ENCODE measurements at regions not wholly inside any gene's neighbourhood (a gene's known extent, or its start where the extent isn't known, plus 50 kb on each side); places are given as distances from the start of the nearest gene placed in this dataset.
"Not testable (repeated sequence)": the region's sequence is repeated elsewhere in the genome, so short reads cannot be mapped to it uniquely, and the experiment has no call there.

- H3K4me3 ChIP-seq (ENCODE audit: low read depth, low read length): no peak overlapping the region
- no peak for DNase-seq (ENCODE audit: low read depth)
- TF ChIP-seq, protein P1, sequence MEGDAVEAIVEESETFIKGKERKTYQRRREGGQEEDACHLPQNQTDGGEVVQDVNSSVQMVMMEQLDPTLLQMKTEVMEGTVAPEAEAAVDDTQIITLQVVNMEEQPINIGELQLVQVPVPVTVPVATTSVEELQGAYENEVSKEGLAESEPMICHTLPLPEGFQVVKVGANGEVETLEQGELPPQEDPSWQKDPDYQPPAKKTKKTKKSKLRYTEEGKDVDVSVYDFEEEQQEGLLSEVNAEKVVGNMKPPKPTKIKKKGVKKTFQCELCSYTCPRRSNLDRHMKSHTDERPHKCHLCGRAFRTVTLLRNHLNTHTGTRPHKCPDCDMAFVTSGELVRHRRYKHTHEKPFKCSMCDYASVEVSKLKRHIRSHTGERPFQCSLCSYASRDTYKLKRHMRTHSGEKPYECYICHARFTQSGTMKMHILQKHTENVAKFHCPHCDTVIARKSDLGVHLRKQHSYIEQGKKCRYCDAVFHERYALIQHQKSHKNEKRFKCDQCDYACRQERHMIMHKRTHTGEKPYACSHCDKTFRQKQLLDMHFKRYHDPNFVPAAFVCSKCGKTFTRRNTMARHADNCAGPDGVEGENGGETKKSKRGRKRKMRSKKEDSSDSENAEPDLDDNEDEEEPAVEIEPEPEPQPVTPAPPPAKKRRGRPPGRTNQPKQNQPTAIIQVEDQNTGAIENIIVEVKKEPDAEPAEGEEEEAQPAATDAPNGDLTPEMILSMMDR (conservative IDR thresholded peaks at IDR 0.05; ENCODE audit: low read depth, low read length): no peak
These were observed 89.4 kb downstream of the CCDC71L start for GRCh38 chr7:106571563-106571962.

- TF ChIP-seq, protein P1 (conservative IDR thresholded peaks at IDR 0.05; ENCODE audit: low read depth, low read length): no peak
- no peak overlapping the region for H3K4me3 ChIP-seq (ENCODE audit: low read depth, low read length)
- DNase-seq (ENCODE audit: low read depth): peak; percentile 16
These were observed 90.0 kb downstream of the CCDC71L start for GRCh38 chr7:106570948-106571418.

- no peak overlapping the region for H3K4me3 ChIP-seq (ENCODE audit: low read depth, low read length)
- DNase-seq (ENCODE audit: low read depth): no peak
- TF ChIP-seq, protein P1 (conservative IDR thresholded peaks at IDR 0.05; ENCODE audit: low read depth, low read length): no peak
These were observed 90.8 kb downstream of the CCDC71L start for GRCh38 chr7:106570146-106570545.

DNA sequence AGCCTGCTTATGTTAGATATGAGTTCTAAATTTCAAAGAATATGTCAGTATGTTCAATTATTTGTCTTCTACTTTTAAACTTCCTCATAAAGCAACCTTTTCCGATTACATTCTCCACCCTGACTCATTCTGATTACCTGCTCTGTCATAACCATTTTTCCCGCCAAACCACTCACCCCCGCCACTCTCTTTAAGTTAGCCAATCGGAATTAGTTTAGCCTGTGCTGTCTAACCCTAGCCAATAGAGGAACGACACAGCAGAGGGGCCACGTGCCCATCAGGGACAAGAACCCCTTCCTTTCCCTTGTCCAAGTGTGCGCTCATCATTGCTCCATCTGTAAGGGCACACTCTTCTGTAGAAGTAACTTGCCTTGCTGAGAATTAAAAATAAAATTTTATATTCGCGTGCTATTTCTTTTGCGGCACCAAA lies 91.4 kb downstream of the CCDC71L start:
- no peak for DNase-seq (ENCODE audit: low read depth)
- TF ChIP-seq, protein P1 (conservative IDR thresholded peaks at IDR 0.05; ENCODE audit: low read depth, low read length): no peak
- H3K4me3 ChIP-seq (ENCODE audit: low read depth, low read length): no peak overlapping the region

GRCh38 chr7:106568680-106569499 lies 92.1 kb downstream of the CCDC71L start:
- peak; percentile 92 for DNase-seq (ENCODE audit: low read depth)
- H3K4me3 ChIP-seq (ENCODE audit: low read depth, low read length): no peak overlapping the region
- TF ChIP-seq, protein P1 (conservative IDR thresholded peaks at IDR 0.05; ENCODE audit: low read depth, low read length): no peak

GRCh38 chr7:106568002-106568679 lies 92.8 kb downstream of the CCDC71L start:
- H3K4me3 ChIP-seq (ENCODE audit: low read depth, low read length): no peak overlapping the region
- no peak for DNase-seq (ENCODE audit: low read depth)
- TF ChIP-seq, protein P1 (conservative IDR thresholded peaks at IDR 0.05; ENCODE audit: low read depth, low read length): no peak

DNA sequence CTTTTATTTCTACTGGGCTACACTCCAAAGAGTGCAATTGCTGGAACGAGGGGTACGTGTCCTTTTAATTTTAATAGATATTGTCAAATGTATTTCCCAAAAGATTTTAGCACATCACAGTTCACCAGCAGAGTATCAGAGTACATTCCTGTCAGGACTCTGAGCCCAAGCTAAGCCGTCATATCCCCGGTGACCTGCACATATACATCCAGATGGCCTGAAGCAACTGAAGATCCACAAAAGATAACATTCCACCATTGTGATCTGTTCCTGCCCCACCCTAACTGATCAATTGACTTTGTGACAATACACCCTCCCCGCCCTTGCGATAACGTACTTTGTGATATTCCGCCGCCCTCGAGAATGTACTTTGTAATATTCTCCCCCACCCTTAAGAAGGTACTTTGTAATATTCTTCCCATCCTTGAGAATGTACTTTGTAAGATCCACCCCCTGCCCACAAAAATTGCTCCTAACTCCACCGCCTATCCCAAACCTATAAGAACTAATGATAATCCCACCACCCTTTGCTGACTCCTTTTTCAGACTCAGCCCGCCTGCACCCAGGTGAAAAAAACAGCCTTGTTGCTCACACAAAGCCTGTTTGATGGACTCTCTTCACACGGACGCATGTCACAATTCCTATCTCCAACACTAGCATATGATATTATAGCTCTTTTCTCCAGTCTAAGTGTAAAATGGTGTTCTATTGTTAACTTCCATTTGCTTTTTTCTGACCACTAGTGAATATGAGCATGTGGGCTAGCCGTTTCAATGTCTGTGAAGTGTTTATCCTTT lies 93.6 kb downstream of the CCDC71L start:
- H3K4me3 ChIP-seq (ENCODE audit: low read depth, low read length); DNase-seq (ENCODE audit: low read depth): not testable (repeated sequence)
